GM12878 (cell line): ENCODE measurements at regions not wholly inside any gene's neighbourhood (a gene's known extent, or its start where the extent isn't known, plus 50 kb on each side); places are given as distances from the start of the nearest gene placed in this dataset.

ENCODE experiments used
- ASH2L ChIP-seq: fragments of 300-600, 200-600 bp; sonication (generic); IDR thresholded peaks from 2 replicates; pipeline ENCODE4 v1.6.1; 2017; ENCODE audit warnings: low read depth, mild to moderate bottlenecking, borderline replicate concordance
- ATF7 ChIP-seq: fragments of 450-650 bp; IDR thresholded peaks from 2 replicates; pipeline ENCODE4 v1.6.1; 2016; ENCODE audit warnings: low read depth, mild to moderate bottlenecking
- POLR2A ChIP-seq: IDR thresholded peaks from 2 replicates; pipeline ENCODE4 v1.6.1; 2011; ENCODE audit warnings: low read depth, mild to moderate bottlenecking, low read length
- RCOR1 ChIP-seq: conservative IDR thresholded peaks from 2 replicates; pipeline ENCODE4 v1.6.1; 2012; ENCODE audit warnings: low read depth, low read length, improper control_type of control experiment
- RFX5 ChIP-seq: IDR thresholded peaks from 2 replicates; pipeline ENCODE4 v1.6.1; 2011; ENCODE audit warnings: low read depth, low read length, improper control_type of control experiment
- SUZ12 ChIP-seq: fragments of 200-600 bp; sonication (generic); IDR thresholded peaks from one replicate; pipeline ENCODE4 v1.6.1; 2018; ENCODE audit warnings: antibody characterized with exemption, mild to moderate bottlenecking; ENCODE audit not compliant: unreplicated experiment
- TCF12 ChIP-seq: IDR thresholded peaks from 2 replicates; pipeline ENCODE4 v1.6.1; 2011; ENCODE audit warnings: low read depth, mild to moderate bottlenecking, low read length
- ZNF24 ChIP-seq: fragments of 450-650 bp; IDR thresholded peaks from 2 replicates; pipeline ENCODE4 v1.6.1; 2017; ENCODE audit warnings: antibody characterized with exemption, mild to moderate bottlenecking
- ZZZ3 ChIP-seq: IDR thresholded peaks from 2 replicates; pipeline ENCODE4 v1.6.1; 2011; ENCODE audit warnings: low read depth; ENCODE audit not compliant: control insufficient read depth, insufficient read length
- TF ChIP-seq, protein P1 (sequence below), 3 experiments: IDR thresholded peaks in 2 of 3; conservative IDR thresholded peaks in 1 of 3; 2 replicates each; pipeline ENCODE4 v1.5.1; 2011; ENCODE audit warnings: low read depth in 3 of 3, low read length in 3 of 3, mild to moderate bottlenecking in 3 of 3, control low read depth in 2 of 3, moderate library complexity in 2 of 3, inconsistent platforms in 1 of 3, mixed read lengths in 1 of 3; ENCODE audit not compliant: control insufficient read depth in 2 of 3, insufficient read depth in 1 of 3; ENCODE audit errors: extremely low read depth in 1 of 3
- TF ChIP-seq, protein P2 (sequence below): fragments of 450-650 bp; IDR thresholded peaks from 2 replicates; pipeline ENCODE4 v1.6.1; 2016; ENCODE audit warnings: mild to moderate bottlenecking
- TF ChIP-seq, protein P3 (sequence below): fragments of 450-650 bp; IDR thresholded peaks from 2 replicates; pipeline ENCODE4 v1.6.1; 2016; ENCODE audit warnings: mild to moderate bottlenecking, moderate library complexity, borderline replicate concordance
- TF ChIP-seq, protein P4 (sequence below): IDR thresholded peaks from 2 replicates; pipeline ENCODE4 v1.6.1; 2011; ENCODE audit warnings: low read depth, low read length, improper control_type of control experiment, borderline replicate concordance

DNA sequence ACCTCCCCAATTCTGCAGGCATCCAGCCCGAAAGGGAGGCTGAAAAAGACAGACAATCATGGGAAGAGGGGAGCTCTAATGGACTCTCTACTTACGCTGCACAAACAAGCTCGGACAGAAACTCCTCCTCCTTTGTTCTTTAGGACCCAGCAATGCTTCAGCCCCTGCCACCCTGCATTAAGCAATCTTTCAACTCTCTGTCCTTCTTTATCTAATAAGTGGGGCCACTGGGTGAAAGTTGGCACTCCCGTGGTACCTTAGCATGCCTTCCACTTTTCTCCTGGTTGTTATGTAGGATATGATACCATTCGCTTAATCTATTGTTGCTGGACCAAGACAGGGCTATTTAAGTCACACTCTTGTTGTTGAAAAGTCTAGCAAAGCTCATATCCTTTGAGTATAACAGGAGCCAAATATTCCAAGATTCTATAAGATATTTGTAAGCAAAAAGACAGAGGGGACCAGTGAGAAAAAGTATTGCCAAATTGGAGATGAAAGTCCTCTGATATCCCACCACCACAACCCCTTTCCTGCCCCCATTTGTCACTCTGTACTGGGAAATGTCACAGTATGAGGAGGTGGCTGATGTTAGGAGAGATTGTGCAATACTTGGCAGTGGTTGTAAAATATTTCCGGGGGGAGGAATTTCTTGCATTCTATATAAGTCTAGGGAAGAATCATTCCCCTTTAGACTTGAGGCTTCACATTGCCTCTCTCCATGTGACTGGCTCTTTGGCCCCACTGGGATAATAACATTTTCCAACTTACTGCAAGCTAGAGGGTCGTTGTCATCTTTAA lies 137.3 kb upstream of the GJB5 start:
- TF ChIP-seq ZNF24, result no peak
- TF ChIP-seq RFX5, result no peak
- TF ChIP-seq, protein P1, sequence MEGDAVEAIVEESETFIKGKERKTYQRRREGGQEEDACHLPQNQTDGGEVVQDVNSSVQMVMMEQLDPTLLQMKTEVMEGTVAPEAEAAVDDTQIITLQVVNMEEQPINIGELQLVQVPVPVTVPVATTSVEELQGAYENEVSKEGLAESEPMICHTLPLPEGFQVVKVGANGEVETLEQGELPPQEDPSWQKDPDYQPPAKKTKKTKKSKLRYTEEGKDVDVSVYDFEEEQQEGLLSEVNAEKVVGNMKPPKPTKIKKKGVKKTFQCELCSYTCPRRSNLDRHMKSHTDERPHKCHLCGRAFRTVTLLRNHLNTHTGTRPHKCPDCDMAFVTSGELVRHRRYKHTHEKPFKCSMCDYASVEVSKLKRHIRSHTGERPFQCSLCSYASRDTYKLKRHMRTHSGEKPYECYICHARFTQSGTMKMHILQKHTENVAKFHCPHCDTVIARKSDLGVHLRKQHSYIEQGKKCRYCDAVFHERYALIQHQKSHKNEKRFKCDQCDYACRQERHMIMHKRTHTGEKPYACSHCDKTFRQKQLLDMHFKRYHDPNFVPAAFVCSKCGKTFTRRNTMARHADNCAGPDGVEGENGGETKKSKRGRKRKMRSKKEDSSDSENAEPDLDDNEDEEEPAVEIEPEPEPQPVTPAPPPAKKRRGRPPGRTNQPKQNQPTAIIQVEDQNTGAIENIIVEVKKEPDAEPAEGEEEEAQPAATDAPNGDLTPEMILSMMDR (IDR thresholded peaks at IDR 0.05 in 2 of 3, conservative IDR thresholded peaks at IDR 0.05 in 1 of 3; ENCODE audit: control insufficient read depth in 2 of 3, extremely low read depth in 1 of 3, insufficient read depth in 1 of 3, low read depth in 3 of 3, low read length in 3 of 3), result no peak
- TF ChIP-seq, protein P2, sequence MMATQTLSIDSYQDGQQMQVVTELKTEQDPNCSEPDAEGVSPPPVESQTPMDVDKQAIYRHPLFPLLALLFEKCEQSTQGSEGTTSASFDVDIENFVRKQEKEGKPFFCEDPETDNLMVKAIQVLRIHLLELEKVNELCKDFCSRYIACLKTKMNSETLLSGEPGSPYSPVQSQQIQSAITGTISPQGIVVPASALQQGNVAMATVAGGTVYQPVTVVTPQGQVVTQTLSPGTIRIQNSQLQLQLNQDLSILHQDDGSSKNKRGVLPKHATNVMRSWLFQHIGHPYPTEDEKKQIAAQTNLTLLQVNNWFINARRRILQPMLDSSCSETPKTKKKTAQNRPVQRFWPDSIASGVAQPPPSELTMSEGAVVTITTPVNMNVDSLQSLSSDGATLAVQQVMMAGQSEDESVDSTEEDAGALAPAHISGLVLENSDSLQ, result no peak
- no peak for TF ChIP-seq TCF12
- TF ChIP-seq, protein P3, sequence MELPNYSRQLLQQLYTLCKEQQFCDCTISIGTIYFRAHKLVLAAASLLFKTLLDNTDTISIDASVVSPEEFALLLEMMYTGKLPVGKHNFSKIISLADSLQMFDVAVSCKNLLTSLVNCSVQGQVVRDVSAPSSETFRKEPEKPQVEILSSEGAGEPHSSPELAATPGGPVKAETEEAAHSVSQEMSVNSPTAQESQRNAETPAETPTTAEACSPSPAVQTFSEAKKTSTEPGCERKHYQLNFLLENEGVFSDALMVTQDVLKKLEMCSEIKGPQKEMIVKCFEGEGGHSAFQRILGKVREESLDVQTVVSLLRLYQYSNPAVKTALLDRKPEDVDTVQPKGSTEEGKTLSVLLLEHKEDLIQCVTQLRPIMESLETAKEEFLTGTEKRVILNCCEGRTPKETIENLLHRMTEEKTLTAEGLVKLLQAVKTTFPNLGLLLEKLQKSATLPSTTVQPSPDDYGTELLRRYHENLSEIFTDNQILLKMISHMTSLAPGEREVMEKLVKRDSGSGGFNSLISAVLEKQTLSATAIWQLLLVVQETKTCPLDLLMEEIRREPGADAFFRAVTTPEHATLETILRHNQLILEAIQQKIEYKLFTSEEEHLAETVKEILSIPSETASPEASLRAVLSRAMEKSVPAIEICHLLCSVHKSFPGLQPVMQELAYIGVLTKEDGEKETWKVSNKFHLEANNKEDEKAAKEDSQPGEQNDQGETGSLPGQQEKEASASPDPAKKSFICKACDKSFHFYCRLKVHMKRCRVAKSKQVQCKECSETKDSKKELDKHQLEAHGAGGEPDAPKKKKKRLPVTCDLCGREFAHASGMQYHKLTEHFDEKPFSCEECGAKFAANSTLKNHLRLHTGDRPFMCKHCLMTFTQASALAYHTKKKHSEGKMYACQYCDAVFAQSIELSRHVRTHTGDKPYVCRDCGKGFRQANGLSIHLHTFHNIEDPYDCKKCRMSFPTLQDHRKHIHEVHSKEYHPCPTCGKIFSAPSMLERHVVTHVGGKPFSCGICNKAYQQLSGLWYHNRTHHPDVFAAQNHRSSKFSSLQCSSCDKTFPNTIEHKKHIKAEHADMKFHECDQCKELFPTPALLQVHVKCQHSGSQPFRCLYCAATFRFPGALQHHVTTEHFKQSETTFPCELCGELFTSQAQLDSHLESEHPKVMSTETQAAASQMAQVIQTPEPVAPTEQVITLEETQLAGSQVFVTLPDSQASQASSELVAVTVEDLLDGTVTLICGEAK, result no peak
- TF ChIP-seq RCOR1, result no peak
- TF ChIP-seq ATF7, result no peak
- no peak for TF ChIP-seq SUZ12
- TF ChIP-seq ASH2L, result no peak
- TF ChIP-seq, protein P4, sequence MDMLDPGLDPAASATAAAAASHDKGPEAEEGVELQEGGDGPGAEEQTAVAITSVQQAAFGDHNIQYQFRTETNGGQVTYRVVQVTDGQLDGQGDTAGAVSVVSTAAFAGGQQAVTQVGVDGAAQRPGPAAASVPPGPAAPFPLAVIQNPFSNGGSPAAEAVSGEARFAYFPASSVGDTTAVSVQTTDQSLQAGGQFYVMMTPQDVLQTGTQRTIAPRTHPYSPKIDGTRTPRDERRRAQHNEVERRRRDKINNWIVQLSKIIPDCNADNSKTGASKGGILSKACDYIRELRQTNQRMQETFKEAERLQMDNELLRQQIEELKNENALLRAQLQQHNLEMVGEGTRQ, result no peak
- no peak for TF ChIP-seq ZZZ3
- no peak for TF ChIP-seq POLR2A
